Mesenchymal stem cell (in vitro differentiated cells and primary cell): ENCODE measurements at regions not wholly inside any gene's neighbourhood (a gene's known extent, or its start where the extent isn't known, plus 50 kb on each side); places are given as distances from the start of the nearest gene placed in this dataset.

Experiments
- DNase-seq: peaks from one replicate; pipeline ENCODE4 v3.0.0-alpha.2; 2013
- H2AFZ ChIP-seq: one replicate; pipeline ENCODE4 v1.6.1; 2013; ENCODE audit warnings: low read depth, mild to moderate bottlenecking, control low read depth, inconsistent platforms, low read length, moderate library complexity
- H2AK5ac ChIP-seq: 2 replicates; pipeline ENCODE4 v1.6.1; 2013; ENCODE audit warnings: low read length, moderate library complexity, mild to moderate bottlenecking, inconsistent platforms; ENCODE audit not compliant: severe bottlenecking
- H2BK120ac ChIP-seq: one replicate; pipeline ENCODE4 v1.6.1; 2013; ENCODE audit warnings: low read depth, mild to moderate bottlenecking, inconsistent platforms, low read length, moderate library complexity
- H2BK12ac ChIP-seq, 2 experiments: one replicate each; pipeline ENCODE4 v1.6.1; 2013; ENCODE audit warnings: inconsistent platforms in 2 of 2, low read length in 2 of 2, mild to moderate bottlenecking in 2 of 2, moderate library complexity in 2 of 2, control low read depth in 1 of 2
- H2BK15ac ChIP-seq: one replicate; pipeline ENCODE4 v1.6.1; 2013; ENCODE audit warnings: mild to moderate bottlenecking, low read depth, inconsistent platforms; ENCODE audit not compliant: poor library complexity, severe bottlenecking
- H2BK5ac ChIP-seq: 2 replicates; pipeline ENCODE4 v1.6.1; 2013; ENCODE audit warnings: low read depth, mild to moderate bottlenecking, low read length, control low read depth, inconsistent platforms; ENCODE audit not compliant: poor library complexity, severe bottlenecking
- H3K14ac ChIP-seq, 2 experiments: one replicate each; pipeline ENCODE4 v1.6.1; 2013; ENCODE audit warnings: inconsistent platforms in 2 of 2, low read length in 2 of 2, control low read depth in 1 of 2, mild to moderate bottlenecking in 1 of 2, moderate library complexity in 1 of 2
- H3K18ac ChIP-seq, 2 experiments: one replicate each; pipeline ENCODE4 v1.6.1; 2013; ENCODE audit warnings: inconsistent platforms in 2 of 2, low read length in 2 of 2, control low read depth in 1 of 2, low read depth in 1 of 2, mild to moderate bottlenecking in 1 of 2
- H3K23ac ChIP-seq, 2 experiments: one replicate each; pipeline ENCODE4 v1.6.1; 2013; ENCODE audit warnings: inconsistent platforms in 2 of 2, low read length in 2 of 2, mild to moderate bottlenecking in 2 of 2, moderate library complexity in 2 of 2, control low read depth in 1 of 2
- H3K27ac ChIP-seq: 2 replicates; pipeline ENCODE4 v1.5.1; 2013; ENCODE audit warnings: mild to moderate bottlenecking, moderate library complexity, low read length, control low read depth, inconsistent platforms; ENCODE audit not compliant: poor library complexity, severe bottlenecking
- H3K27me3 ChIP-seq, 2 experiments: 2 replicates each; pipeline versions ENCODE4 v1.6.1 to v1.7.0; 2013; ENCODE audit warnings: low read length in 2 of 2, mild to moderate bottlenecking in 2 of 2, moderate library complexity in 2 of 2, control low read depth in 1 of 2, inconsistent platforms in 1 of 2; ENCODE audit not compliant: control insufficient read depth in 1 of 2, insufficient read depth in 1 of 2
- H3K36me3 ChIP-seq, 2 experiments: 2 replicates each; pipeline versions ENCODE4 v1.6.1 to v1.7.0; 2013; ENCODE audit warnings: low read length in 2 of 2, control low read depth in 1 of 2, inconsistent platforms in 1 of 2, low read depth in 1 of 2, mild to moderate bottlenecking in 1 of 2; ENCODE audit not compliant: insufficient read depth in 2 of 2, control insufficient read depth in 1 of 2
- H3K4ac ChIP-seq, 2 experiments: one replicate each; pipeline ENCODE4 v1.6.1; 2013; ENCODE audit warnings: inconsistent platforms in 2 of 2, low read length in 2 of 2, mild to moderate bottlenecking in 2 of 2, moderate library complexity in 2 of 2, control low read depth in 1 of 2, low read depth in 1 of 2
- H3K4me1 ChIP-seq: 2 replicates; pipeline ENCODE4 v1.6.1; 2013; ENCODE audit warnings: low read depth, low read length, control low read depth; ENCODE audit not compliant: control insufficient read depth, insufficient read depth
- H3K4me2 ChIP-seq: 2 replicates; pipeline ENCODE4 v1.6.1; 2013; ENCODE audit warnings: low read length, mild to moderate bottlenecking, inconsistent platforms; ENCODE audit not compliant: poor library complexity, severe bottlenecking
- H3K4me3 ChIP-seq, 2 experiments: 2 replicates each; pipeline versions ENCODE4 v1.5.1 to v1.7.0; 2013; ENCODE audit warnings: low read length in 2 of 2, mild to moderate bottlenecking in 2 of 2, control low read depth in 1 of 2, low read depth in 1 of 2; ENCODE audit not compliant: insufficient read depth in 1 of 2
- H3K79me1 ChIP-seq: replicated peaks from 2 replicates; pipeline ENCODE4 v1.6.1; 2013; ENCODE audit warnings: mild to moderate bottlenecking, control low read depth, low read length, inconsistent platforms; ENCODE audit not compliant: poor library complexity, severe bottlenecking
- H3K9ac ChIP-seq: 2 replicates; pipeline ENCODE4 v1.7.0; 2013; ENCODE audit warnings: mild to moderate bottlenecking, low read length, moderate library complexity
- H3K9me3 ChIP-seq: 2 replicates; pipeline ENCODE4 v1.7.0; 2013; ENCODE audit warnings: mild to moderate bottlenecking, low read length; ENCODE audit not compliant: control insufficient read depth
- H4K8ac ChIP-seq: one replicate; pipeline ENCODE4 v1.6.1; 2013; ENCODE audit warnings: inconsistent platforms, mild to moderate bottlenecking, low read length, moderate library complexity
- H4K91ac ChIP-seq: one replicate; pipeline ENCODE4 v1.6.1; 2013; ENCODE audit warnings: mild to moderate bottlenecking, low read length, inconsistent platforms
- WGBS: methylation state at CpG from one replicate; pipeline ENCODE4 v1.1.7; 2013; ENCODE audit warnings: mixed read lengths; 5-methylcytosine and 5-hydroxymethylcytosine counted together

GRCh38 chr2:76544901-76545300 is 834.2 kb upstream of the GCFC2 start:
- no peak for DNase-seq
- no peak overlapping the region for H3K4ac ChIP-seq
- H3K79me1 ChIP-seq, result no peaks in the 10 kb centered on the region
- no peak overlapping the region for H3K9ac ChIP-seq
- WGBS, result 81% methylated on average over 1 of the region's 3 CpGs
- no peaks in the 10 kb centered on the region for H3K27me3 ChIP-seq
- H3K27ac ChIP-seq, result no peak overlapping the region
- H3K9me3 ChIP-seq, result no peaks in the 10 kb centered on the region
- no peak overlapping the region for H4K8ac ChIP-seq
- H2BK12ac ChIP-seq, result no peak overlapping the region
- H3K23ac ChIP-seq, result no peak overlapping the region
- H2AFZ ChIP-seq, result no peak overlapping the region
- no peak overlapping the region for H2BK120ac ChIP-seq
- H3K18ac ChIP-seq, result no peak overlapping the region
- H2BK15ac ChIP-seq, result no peak overlapping the region
- H3K36me3 ChIP-seq, result no peaks in the 10 kb centered on the region
- no peak overlapping the region for H3K4me2 ChIP-seq
- no peaks in the 10 kb centered on the region for H3K4me1 ChIP-seq
- no peak overlapping the region for H2BK5ac ChIP-seq
- no peak overlapping the region for H2AK5ac ChIP-seq
- H4K91ac ChIP-seq, result no peak overlapping the region
- no peak overlapping the region for H3K14ac ChIP-seq
- H3K4me3 ChIP-seq, result no peak overlapping the region

- H2AFZ ChIP-seq, result no peak overlapping the region
- H4K8ac ChIP-seq, result no peak overlapping the region
- H3K27ac ChIP-seq, result no peak overlapping the region
- H2BK5ac ChIP-seq, result no peak overlapping the region
- H2BK12ac ChIP-seq, result no peak overlapping the region
- H3K14ac ChIP-seq, result no peak overlapping the region
- H3K9ac ChIP-seq, result no peak overlapping the region
- WGBS, result 88% methylated on average over 2 of the region's 3 CpGs
- no peak overlapping the region for H2AK5ac ChIP-seq
- H3K4ac ChIP-seq, result no peak overlapping the region
- H3K4me3 ChIP-seq, result no peak overlapping the region
- no peaks in the 10 kb centered on the region for H3K4me1 ChIP-seq
- H2BK15ac ChIP-seq, result no peak overlapping the region
- H3K79me1 ChIP-seq, result no peaks in the 10 kb centered on the region
- H2BK120ac ChIP-seq, result no peak overlapping the region
- H4K91ac ChIP-seq, result no peak overlapping the region
- H3K4me2 ChIP-seq, result no peak overlapping the region
- H3K36me3 ChIP-seq, result no peaks in the 10 kb centered on the region
- no peak overlapping the region for H3K18ac ChIP-seq
- H3K9me3 ChIP-seq, result no peaks in the 10 kb centered on the region
- H3K23ac ChIP-seq, result no peak overlapping the region
- no peak for DNase-seq
- no peaks in the 10 kb centered on the region for H3K27me3 ChIP-seq
Observed at GRCh38 chr2:76517574-76517909, 806.8 kb upstream of the GCFC2 start.

GRCh38 chr2:76516861-76517573 is 806.3 kb upstream of the GCFC2 start:
- Histone ChIP-seq H2BK15ac (no peak overlapping the region), H3K4me3 (no peak overlapping the region), H3K36me3 (no peaks in the 10 kb centered on the region), H2BK5ac (no peak overlapping the region), H2BK12ac (no peak overlapping the region), H2AFZ (no peak overlapping the region), H3K27ac (no peak overlapping the region), H3K9me3 (no peaks in the 10 kb centered on the region), H4K91ac (no peak overlapping the region), H3K27me3 (no peaks in the 10 kb centered on the region), H4K8ac (no peak overlapping the region), H3K9ac (no peak overlapping the region), H3K18ac (no peak overlapping the region), H3K23ac (no peak overlapping the region), H2AK5ac (no peak overlapping the region), H3K4me1 (no peaks in the 10 kb centered on the region), H3K4me2 (no peak overlapping the region), H3K4ac (no peak overlapping the region), H3K14ac (no peak overlapping the region), H3K79me1 (no peaks in the 10 kb centered on the region), H2BK120ac (no peak overlapping the region)
- no peak for DNase-seq
- WGBS, result 83% methylated on average over 1 of the region's 1 CpG

GRCh38 chr2:76512201-76512820 is 801.6 kb upstream of the GCFC2 start:
- H3K23ac ChIP-seq, result no peak overlapping the region
- no peak overlapping the region for H3K27ac ChIP-seq
- H4K91ac ChIP-seq, result no peak overlapping the region
- H2BK5ac ChIP-seq, result no peak overlapping the region
- H2AFZ ChIP-seq, result no peak overlapping the region
- no peak overlapping the region for H3K9ac ChIP-seq
- no peaks in the 10 kb centered on the region for H3K79me1 ChIP-seq
- DNase-seq, result no peak
- no peaks in the 10 kb centered on the region for H3K9me3 ChIP-seq
- H3K4ac ChIP-seq, result no peak overlapping the region
- H2BK120ac ChIP-seq, result no peak overlapping the region
- no peaks in the 10 kb centered on the region for H3K27me3 ChIP-seq
- no peak overlapping the region for H2BK12ac ChIP-seq
- H3K4me3 ChIP-seq, result no peak overlapping the region
- no peak overlapping the region for H2AK5ac ChIP-seq
- H3K14ac ChIP-seq, result no peak overlapping the region
- H2BK15ac ChIP-seq, result no peak overlapping the region
- no peak overlapping the region for H3K18ac ChIP-seq
- no peaks in the 10 kb centered on the region for H3K4me1 ChIP-seq
- no peaks in the 10 kb centered on the region for H3K36me3 ChIP-seq
- 83% methylated on average over 2 of the region's 4 CpGs for WGBS
- H3K4me2 ChIP-seq, result no peak overlapping the region
- H4K8ac ChIP-seq, result no peak overlapping the region
